Activated CD8-positive, alpha-beta memory T cell treated with anti-CD3 and anti-CD28 coated beads for 36 hours (primary cell): ENCODE measurements at regions not wholly inside any gene's neighbourhood (a gene's known extent, or its start where the extent isn't known, plus 50 kb on each side); places are given as distances from the start of the nearest gene placed in this dataset.

Source experiments
- CTCF ChIA-PET: fragments of 350-600 bp; sonication (Branson Sonifier 250); formaldehyde crosslinking; loops from one replicate; lab custom pipeline; 2021; ENCODE audit warnings: antibody characterized with exemption; lab: Charles Lee
- POLR2A ChIA-PET: fragments of 350-600 bp; sonication (Branson Sonifier 250); formaldehyde crosslinking; loops from one replicate; lab custom pipeline; 2021; ENCODE audit warnings: antibody characterized with exemption; lab: Charles Lee

DNA sequence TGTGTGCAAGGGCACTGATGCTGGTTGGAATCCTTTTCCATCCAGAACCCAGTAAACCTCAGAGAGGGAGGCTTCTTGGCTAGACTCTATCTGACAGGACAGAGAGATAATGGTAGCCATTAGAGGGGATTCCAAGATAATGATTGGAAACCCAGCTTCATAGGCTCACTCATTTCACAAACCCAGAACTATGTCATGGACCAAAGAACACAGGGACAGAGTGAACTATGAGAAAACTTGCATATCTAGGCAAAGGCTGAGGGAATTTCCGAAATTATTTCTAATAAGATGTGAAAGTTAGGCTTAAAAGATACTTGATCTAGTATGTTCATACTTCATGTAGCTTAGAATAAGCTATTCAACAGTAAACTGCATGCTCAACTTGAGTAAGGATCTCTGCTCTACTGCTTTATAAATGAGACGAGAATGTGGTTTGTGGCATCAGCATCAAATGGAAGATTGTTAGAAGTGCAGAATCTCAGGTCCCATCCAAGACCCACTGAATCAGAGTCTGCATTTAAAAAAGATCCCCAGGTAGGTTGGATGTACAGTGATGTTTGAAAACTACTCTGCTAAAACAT lies 261.4 kb downstream of the DMRT2 start:
- POLR2A ChIA-PET, result no interaction called here
- CTCF ChIA-PET, result no interaction called here

DNA sequence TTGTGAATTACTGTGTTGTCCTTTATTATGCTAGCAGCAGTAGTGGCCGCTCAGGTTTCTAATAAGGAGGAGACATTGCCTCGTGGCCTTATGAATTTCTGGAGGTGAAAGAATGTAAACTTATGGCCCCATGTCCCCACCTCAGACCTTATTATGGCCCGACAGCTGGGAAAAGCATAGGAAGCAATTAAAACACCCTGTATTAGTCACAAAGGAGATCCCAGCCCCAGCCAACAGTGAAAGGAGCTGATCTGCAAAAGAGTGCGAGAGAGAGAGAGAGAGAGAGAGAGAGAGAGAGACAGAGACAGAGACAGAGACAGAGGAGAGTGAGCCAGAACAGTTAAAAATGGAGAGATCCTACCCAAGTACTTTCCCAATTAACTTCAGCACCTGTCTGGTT lies 269.3 kb downstream of the DMRT2 start:
- CTCF ChIA-PET, result no interaction called here
- POLR2A ChIA-PET, result interaction anchor here (0.7 kb wide), 1 partner anchor 24 kb away, joined by 5 read pairs; no protein-coding TSS in a partner anchor

DNA sequence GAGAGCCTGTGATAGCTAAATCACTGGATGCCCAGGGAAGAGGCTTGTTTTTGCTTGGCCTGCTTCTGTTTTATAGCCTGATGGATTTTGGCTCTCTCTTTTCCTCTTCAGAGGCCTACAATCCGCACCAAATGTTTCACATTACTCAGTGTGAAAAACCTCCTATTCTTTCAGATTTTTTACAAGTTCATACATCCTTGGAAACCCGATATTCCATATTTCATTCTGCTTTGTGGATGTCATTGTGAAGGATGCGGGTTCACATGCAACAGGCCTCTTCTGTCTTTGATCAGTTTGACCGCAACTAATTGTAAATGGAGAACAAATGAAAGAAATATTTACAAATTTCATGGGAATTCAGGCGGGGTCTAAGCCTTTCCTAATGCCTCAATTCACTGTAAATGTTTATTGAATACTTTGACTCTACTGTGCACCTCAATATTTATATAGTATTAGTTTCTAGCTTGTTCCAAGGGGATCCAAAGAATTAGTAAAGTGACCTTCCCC lies 269.9 kb downstream of the DMRT2 start:
- CTCF ChIA-PET, result no interaction called here
- POLR2A ChIA-PET, result interaction anchor here (0.7 kb wide), 1 partner anchor 25 kb away, joined by 5 read pairs; no protein-coding TSS in a partner anchor

DNA sequence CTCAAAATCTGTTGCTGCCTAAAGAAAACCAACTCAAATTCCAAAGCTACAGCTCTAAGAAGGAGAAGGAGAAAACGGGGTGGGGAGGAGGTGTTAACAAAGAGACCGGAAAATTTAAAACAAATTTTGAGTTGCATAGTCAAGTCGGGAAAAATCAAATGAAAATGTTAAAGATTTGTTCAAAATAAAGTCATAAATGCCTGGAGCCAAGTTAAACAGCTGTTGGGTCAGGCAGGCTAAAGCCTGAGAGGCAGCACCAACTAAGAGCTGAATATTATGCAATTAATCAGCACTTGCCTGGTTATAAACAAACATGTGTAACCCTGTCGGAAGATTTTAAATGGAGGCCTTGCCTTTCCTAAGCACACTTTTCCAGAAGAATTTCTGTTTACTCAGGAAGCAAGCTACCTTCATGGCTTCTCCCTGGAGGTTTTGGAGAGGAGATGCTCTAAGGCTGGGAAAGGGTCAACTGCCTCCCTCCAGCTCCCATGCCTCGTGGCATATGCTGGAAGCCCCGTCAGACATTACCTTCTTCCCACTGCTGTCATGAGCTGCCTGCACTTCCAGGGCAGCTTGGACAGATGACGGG lies 270.5 kb downstream of the DMRT2 start:
- ChIA-PET CTCF (no interaction called here), POLR2A (no interaction called here)

DNA sequence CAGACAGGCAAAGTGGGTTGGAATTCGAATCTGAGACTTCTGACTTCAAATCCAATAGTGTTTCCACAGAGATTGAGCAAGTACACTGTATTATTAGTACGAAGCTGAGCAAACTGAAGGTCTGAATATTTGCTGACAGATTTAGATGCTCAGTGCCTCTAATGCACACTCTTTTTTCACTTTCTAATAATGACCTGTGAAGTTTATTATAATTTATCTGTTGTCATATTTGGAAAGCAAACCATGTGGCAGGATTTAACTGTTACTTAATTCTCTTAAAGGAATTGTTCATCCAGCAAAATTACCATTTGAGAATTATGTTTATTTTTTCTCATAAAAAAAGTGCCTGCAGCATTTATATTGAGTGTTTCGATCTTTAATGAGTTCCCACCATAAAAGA lies 277.3 kb downstream of the DMRT2 start:
- ChIA-PET POLR2A (no interaction called here), CTCF (no interaction called here)

DNA sequence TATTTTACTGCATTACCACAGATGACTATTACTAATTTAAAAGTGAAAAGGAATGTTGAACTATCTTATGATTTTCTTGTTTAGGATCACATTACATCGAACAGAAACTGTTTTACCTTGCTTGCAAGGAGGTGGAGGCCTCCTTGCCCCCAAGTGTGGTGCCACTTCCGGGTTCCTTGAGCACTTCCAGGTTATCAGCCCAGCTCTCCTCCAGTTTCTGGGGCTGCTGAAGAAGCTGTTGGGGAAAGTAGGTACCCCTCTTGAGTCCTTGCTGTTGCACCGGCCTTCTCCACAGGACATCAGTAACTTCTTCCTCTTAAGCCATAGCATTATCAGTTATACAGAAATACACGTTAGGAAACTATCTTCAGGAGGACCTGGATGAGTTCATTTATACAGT lies 278.2 kb downstream of the DMRT2 start:
- ChIA-PET CTCF (no interaction called here), POLR2A (no interaction called here)

DNA sequence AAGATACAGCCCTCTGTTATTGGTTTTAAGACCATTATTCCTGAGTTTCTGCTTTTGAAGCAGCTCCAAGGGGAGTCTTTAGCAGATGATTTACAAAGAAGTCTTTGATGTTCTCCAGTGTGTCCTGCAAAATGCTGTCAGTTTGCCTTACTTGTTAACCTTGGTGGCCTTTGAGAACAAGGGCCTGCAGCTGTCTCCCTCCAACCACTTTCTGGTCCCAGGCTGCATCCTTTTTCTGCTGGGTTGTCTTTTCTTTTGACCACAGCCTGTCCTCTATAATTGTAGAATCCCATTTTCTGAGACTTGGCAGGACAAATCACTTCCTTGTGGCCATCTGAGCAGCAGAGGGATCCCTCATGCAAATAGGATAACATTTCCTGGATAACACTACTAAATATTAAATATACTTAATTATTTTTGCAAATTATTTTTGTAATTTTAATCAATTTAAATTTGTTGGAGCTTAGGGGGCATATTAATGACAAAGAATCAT lies 281.4 kb downstream of the DMRT2 start:
- CTCF ChIA-PET, result no interaction called here
- POLR2A ChIA-PET, result no interaction called here

DNA sequence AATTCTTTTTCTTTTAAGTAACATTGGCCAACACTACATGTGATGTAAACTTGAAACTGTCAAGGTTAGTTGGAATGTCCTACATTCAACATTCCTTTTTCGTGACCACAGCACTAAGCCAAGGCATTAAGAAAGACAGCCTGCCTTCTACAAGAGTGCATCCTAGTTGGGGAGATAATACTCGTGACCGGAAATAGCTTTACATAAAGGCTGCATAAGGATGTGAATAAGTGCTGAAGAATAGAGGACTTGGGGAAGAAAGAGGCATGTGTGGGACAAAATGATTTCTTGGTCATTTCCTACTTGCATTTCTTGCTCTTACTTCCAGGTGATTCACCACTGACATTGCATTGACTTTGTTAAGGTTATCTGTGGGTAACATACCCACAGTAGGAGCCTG lies 282.0 kb downstream of the DMRT2 start:
- POLR2A ChIA-PET, result no interaction called here

DNA sequence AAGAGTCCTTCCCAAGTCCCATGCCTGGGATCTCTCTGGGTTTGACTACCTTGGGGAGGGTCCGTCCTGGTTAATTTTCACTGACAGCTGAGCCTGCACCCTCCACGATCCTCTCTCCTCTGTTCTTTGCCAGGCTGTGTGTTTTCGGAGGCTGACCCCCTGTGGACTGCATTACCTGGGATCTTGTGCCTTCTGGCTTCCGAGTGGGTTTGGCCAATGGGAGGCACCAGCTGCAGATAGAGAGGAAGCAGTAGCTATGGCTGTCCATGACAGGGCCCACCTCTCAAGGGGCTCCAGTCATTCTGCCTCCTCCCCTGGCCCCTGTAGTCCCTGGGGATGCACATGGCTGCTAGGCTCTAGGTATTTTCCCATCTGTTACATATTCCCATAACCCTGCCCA lies 285.0 kb downstream of the DMRT2 start:
- ChIA-PET CTCF (no interaction called here), POLR2A (no interaction called here)

More for the DNA sequence above, 282.0 kb downstream of the DMRT2 start:
- CTCF ChIA-PET, result no interaction called here

DNA sequence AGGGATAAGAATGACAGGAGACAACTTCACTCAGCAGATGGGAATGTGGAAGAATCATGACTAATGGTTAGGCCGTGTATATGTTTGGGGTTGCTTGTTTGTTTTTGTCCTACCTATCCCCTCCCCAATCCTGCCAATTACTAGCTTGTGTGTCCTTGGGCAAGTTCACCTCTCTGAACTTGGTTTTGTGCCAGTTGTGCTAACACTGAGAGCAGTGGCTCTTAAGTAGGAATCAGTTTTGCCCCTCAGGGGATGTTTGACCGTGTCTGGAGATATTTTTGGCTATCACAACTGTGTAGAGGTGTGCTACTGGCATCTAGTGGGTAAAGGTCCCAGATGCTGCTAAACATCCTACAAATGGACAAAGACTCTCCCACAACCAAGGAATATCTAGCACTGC lies 287.0 kb downstream of the DMRT2 start:
- CTCF ChIA-PET, result no interaction called here
- POLR2A ChIA-PET, result no interaction called here

DNA sequence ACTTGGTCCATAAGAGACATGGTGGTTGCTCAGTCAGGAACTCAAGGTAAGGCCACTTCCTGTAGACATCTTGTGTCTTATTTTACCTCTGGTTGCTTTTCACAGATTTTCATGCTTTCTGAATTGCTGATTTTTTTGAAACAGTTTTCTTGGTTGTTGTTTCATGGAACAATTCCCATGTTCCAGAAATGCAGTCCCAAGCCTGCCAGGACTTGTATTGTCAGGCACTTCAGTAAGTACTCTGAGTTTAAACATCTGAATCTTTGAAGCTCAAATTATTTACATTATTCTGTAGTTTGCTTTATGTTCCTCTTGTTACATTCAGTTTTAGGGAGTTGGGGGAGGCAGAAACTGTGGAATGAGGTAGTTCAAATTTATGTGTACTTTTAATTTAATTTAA lies 290.2 kb downstream of the DMRT2 start:
- CTCF ChIA-PET, result no interaction called here
- POLR2A ChIA-PET, result no interaction called here

DNA sequence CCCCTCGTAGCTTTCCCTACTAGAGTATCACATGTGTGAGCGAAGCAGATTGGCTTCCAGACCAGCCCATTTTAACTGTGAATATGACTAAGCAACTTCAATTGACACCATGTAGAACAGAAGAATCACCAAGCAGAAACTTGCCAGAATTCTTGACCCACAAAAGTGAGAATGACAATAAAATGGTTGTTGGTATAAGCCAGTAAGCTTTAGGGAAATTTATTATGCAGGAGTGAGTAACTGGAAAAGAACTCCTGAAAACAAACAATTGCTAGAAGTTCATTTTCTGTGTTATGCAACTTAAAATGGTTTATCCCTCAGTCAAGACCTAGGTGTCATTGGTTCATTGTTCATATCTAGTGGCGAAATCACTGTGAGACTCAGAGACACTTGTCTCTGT lies 303.1 kb downstream of the DMRT2 start:
- ChIA-PET CTCF (no interaction called here), POLR2A (no interaction called here)

DNA sequence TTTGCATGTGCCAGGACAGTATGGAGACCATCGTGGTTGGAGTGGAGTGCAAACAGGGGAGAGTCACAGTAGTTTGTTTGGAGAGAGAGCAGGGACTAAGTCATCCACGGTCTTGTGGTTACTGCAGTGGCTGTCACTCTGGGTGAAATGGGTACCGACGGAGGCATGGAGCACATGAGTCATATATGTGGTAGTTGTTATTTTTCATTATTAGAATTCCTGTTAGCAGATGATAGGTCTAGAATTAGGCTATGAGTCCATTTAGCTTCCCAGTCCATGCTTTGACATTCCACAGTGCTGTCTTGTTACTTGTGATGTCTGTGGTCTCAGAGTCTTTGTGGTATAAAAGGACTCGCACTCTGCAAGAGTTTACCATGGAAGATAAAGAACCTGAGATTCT lies 303.9 kb downstream of the DMRT2 start:
- POLR2A ChIA-PET, result no interaction called here
- CTCF ChIA-PET, result no interaction called here

DNA sequence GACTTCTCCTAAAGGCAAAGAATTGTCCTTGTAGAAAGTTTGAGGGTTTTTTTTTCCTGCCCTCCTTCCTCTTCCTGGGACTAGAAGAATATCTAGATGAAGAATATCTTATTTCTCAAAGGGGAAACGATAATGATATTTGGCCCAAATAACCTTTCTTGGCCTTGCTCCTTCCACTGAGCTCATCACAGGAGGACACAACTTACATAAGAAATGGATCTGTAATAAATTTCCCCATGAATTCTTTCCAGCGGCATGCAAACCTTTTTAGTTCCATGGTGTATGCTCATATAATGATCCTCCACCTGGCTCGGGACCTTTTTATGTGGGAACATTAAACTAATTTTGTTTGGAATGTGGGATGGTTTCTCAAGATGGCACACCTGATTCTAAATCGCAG lies 304.4 kb downstream of the DMRT2 start:
- ChIA-PET POLR2A (no interaction called here), CTCF (no interaction called here)

DNA sequence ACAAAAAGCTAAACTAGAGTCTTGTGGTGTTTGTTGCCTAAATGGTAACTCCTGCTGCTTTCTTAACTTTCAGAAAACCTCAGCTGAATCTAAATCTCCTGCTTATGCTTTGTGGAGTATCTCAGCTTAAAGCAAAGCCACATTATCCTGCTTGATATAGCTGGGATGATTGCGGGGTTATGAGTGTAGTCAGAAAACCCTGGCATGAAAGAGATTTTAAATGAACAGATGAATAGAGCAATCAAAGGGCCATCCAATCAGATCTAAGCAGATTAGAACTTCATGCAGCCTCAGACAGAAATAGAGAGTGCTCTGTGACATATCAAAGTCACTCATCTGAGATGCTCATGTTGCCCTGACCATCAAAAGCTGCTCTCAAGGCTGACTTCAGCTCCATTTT lies 305.5 kb downstream of the DMRT2 start:
- CTCF ChIA-PET, result no interaction called here

DNA sequence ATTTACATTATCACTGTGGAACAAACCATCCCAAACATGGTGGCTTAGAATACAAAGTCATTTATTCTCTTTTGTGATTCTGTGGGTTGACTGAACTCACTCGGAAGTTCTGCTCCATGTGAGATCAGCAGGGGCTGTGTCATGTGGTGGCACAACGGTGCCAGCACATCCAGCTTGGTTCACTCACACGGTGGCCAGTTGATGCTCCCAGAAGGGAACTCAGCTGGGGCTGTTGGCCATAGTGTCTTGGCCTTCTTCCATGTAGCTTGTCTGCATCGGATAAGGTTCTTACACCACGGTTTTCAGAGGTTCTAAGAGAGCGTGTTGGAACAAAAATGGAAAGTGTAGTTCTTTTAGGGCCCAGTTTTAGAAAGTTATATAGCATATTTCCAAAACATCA lies 312.7 kb downstream of the DMRT2 start:
- CTCF ChIA-PET, result no interaction called here
- POLR2A ChIA-PET, result no interaction called here

More for the DNA sequence above, 305.5 kb downstream of the DMRT2 start:
- POLR2A ChIA-PET, result no interaction called here

DNA sequence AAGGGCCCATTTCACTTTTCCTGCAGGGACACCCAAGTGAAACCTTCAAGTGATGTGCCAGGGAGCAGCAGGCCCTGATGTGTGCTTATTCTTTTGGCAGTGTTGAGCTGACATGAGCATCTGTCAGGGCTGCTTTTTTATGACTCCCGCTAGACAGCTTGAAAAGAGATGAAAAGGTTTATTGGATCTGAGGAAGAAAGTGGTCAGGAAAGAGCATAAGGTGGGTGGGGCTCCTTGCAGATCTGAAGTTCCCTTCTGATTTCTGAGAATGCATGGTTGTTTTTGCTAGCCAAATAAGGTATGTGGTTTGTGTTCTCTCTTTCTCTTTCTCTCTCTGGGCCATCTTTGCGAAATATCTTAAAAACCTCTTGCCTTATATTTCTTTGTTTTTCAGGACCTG lies 316.1 kb downstream of the DMRT2 start:
- ChIA-PET CTCF (no interaction called here), POLR2A (no interaction called here)

DNA sequence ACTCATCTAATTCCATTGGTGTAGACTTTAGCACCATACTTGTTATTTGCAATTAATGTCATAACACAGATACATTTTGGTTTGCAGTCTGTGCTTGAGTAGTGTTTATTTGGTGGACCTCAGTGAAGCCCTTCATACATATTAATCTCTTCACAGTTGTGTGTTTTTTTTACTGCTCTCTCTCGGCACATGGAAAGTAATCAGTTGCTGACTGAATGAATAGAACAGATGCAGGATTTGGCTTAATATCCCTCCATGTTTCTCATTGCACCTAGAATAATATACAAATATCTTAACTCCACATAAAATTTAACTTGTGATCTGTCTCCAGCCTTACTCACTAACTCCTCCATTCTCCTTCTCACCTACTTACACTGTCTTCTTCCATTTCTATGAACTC lies 319.1 kb downstream of the DMRT2 start:
- ChIA-PET CTCF (no interaction called here), POLR2A (no interaction called here)

DNA sequence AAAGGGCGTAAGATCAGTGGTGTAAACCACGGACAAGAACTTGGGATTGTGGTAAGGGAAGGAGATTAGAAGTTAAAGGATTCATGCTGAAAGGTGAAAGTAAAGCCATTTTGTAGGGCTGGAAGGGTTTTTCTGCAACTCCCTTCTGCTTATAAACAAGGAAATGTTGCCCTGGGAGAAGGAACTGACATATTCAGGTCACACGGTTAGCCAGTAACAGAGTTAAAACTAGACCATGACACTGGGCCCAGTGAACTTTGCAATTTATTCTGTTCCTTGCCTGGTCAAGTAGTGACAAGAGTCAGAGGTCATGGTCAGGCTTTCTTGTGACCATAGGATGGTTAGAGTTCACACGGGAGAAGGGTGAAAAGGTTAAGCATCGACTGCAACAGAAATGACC lies 323.3 kb downstream of the DMRT2 start:
- POLR2A ChIA-PET, result no interaction called here
- CTCF ChIA-PET, result no interaction called here

DNA sequence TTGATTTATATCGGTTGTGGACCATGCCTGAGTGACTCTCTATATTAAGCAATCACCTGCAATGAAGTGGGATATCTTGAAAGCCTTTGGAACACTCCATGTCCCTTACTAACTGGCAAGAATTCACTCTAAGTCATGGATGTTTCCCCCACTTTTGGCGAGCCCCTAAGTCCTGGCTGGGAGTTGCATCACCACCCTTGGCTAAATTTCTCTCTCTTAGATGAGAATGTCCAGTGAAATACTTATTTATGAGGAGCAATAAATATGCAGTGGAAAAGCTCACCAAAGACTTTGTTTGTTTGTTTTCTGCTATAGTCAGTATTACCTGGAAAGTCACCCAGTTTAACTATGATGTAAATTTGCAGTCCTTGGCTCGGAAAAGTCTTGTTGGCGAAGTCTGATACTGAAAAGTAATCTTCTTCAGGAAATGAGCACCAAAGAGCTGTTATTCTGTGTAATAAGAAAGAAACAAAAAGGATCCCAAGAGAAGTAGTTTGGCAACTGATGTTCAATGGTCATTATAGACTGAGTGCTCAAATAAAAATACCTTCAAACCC lies 333.8 kb downstream of the DMRT2 start:
- ChIA-PET POLR2A (no interaction called here), CTCF (no interaction called here)

DNA sequence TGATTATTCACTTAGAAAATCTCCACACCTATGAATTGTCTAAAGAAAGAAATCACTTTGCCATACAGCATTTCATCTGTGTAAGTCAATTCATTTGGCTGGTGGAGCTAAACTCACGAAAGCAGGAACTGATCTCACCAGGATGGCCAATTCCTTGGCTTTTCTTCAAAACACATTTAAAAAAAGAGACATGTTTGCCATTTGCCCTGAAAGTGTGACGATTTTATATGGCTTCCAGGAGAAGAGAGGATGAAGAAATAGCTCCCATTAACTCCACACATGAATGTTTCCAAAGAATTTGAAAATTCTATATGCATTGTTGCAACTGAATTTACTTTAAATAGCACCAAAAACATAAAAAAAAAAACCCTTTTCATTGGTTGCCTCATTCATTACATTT lies 334.7 kb downstream of the DMRT2 start:
- CTCF ChIA-PET, result no interaction called here

More for the DNA sequence above, 334.7 kb downstream of the DMRT2 start:
- POLR2A ChIA-PET, result no interaction called here
